ENCODE measurements at regions not wholly inside any gene's neighbourhood (a gene's known extent, or its start where the extent isn't known, plus 50 kb on each side); places are given as distances from the start of the nearest gene placed in this dataset.

- ATAC-seq = no peak
- TF ChIP-seq, protein P1, sequence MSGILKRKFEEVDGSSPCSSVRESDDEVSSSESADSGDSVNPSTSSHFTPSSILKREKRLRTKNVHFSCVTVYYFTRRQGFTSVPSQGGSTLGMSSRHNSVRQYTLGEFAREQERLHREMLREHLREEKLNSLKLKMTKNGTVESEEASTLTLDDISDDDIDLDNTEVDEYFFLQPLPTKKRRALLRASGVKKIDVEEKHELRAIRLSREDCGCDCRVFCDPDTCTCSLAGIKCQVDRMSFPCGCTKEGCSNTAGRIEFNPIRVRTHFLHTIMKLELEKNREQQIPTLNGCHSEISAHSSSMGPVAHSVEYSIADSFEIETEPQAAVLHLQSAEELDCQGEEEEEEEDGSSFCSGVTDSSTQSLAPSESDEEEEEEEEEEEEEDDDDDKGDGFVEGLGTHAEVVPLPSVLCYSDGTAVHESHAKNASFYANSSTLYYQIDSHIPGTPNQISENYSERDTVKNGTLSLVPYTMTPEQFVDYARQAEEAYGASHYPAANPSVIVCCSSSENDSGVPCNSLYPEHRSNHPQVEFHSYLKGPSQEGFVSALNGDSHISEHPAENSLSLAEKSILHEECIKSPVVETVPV (CRISPR knock-in tag; IDR thresholded peaks at IDR 0.05) = no peak
Measured at GRCh38 chr20:40925829-40926510, 102.7 kb upstream of the TOP1 start.

GRCh38 chr20:40926928-40927327 lies 101.7 kb upstream of the TOP1 start:
- no peak for TF ChIP-seq ARNTL (CRISPR knock-in tag; IDR thresholded peaks at IDR 0.05; ENCODE audit: borderline replicate concordance, low read depth)
- no peak for TF ChIP-seq TOX (CRISPR knock-in tag; IDR thresholded peaks at IDR 0.05; ENCODE audit: borderline replicate concordance)
- no peak for TF ChIP-seq CSDC2 (CRISPR knock-in tag; IDR thresholded peaks at IDR 0.05)
- TF ChIP-seq, protein P1 (CRISPR knock-in tag; IDR thresholded peaks at IDR 0.05) = no peak
- TF ChIP-seq ZNF70 (CRISPR knock-in tag; IDR thresholded peaks at IDR 0.05) = no peak
- TF ChIP-seq ZC3H10 (CRISPR knock-in tag; IDR thresholded peaks at IDR 0.05) = no peak
- no peak for TF ChIP-seq TCF4 (CRISPR knock-in tag; IDR thresholded peaks at IDR 0.05; ENCODE audit: borderline replicate concordance)
- no peak for TF ChIP-seq ZFP30 (CRISPR knock-in tag; IDR thresholded peaks at IDR 0.05)
- no peak for TF ChIP-seq PPARA (CRISPR knock-in tag; IDR thresholded peaks at IDR 0.05; ENCODE audit: borderline replicate concordance)
- TF ChIP-seq ISL1 (CRISPR knock-in tag; IDR thresholded peaks at IDR 0.05) = no peak
- no peak for TF ChIP-seq ZNF565 (CRISPR knock-in tag; conservative IDR thresholded peaks at IDR 0.05; ENCODE audit: low read depth)
- TF ChIP-seq, protein P2, sequence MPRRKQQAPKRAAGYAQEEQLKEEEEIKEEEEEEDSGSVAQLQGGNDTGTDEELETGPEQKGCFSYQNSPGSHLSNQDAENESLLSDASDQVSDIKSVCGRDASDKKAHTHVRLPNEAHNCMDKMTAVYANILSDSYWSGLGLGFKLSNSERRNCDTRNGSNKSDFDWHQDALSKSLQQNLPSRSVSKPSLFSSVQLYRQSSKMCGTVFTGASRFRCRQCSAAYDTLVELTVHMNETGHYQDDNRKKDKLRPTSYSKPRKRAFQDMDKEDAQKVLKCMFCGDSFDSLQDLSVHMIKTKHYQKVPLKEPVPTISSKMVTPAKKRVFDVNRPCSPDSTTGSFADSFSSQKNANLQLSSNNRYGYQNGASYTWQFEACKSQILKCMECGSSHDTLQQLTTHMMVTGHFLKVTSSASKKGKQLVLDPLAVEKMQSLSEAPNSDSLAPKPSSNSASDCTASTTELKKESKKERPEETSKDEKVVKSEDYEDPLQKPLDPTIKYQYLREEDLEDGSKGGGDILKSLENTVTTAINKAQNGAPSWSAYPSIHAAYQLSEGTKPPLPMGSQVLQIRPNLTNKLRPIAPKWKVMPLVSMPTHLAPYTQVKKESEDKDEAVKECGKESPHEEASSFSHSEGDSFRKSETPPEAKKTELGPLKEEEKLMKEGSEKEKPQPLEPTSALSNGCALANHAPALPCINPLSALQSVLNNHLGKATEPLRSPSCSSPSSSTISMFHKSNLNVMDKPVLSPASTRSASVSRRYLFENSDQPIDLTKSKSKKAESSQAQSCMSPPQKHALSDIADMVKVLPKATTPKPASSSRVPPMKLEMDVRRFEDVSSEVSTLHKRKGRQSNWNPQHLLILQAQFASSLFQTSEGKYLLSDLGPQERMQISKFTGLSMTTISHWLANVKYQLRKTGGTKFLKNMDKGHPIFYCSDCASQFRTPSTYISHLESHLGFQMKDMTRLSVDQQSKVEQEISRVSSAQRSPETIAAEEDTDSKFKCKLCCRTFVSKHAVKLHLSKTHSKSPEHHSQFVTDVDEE (CRISPR knock-in tag; IDR thresholded peaks at IDR 0.05) = no peak
- TF ChIP-seq GLIS3 (CRISPR knock-in tag; IDR thresholded peaks at IDR 0.05) = no peak
- TF ChIP-seq ZNF8 (CRISPR knock-in tag; IDR thresholded peaks at IDR 0.05) = no peak
- TF ChIP-seq, protein P3, sequence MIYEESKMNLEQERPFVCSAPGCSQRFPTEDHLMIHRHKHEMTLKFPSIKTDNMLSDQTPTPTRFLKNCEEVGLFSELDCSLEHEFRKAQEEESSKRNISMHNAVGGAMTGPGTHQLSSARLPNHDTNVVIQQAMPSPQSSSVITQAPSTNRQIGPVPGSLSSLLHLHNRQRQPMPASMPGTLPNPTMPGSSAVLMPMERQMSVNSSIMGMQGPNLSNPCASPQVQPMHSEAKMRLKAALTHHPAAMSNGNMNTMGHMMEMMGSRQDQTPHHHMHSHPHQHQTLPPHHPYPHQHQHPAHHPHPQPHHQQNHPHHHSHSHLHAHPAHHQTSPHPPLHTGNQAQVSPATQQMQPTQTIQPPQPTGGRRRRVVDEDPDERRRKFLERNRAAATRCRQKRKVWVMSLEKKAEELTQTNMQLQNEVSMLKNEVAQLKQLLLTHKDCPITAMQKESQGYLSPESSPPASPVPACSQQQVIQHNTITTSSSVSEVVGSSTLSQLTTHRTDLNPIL (CRISPR knock-in tag; IDR thresholded peaks at IDR 0.05; ENCODE audit: low read depth) = no peak
- no peak for TF ChIP-seq OSR1 (CRISPR knock-in tag; IDR thresholded peaks at IDR 0.05)
- TF ChIP-seq, protein P4, sequence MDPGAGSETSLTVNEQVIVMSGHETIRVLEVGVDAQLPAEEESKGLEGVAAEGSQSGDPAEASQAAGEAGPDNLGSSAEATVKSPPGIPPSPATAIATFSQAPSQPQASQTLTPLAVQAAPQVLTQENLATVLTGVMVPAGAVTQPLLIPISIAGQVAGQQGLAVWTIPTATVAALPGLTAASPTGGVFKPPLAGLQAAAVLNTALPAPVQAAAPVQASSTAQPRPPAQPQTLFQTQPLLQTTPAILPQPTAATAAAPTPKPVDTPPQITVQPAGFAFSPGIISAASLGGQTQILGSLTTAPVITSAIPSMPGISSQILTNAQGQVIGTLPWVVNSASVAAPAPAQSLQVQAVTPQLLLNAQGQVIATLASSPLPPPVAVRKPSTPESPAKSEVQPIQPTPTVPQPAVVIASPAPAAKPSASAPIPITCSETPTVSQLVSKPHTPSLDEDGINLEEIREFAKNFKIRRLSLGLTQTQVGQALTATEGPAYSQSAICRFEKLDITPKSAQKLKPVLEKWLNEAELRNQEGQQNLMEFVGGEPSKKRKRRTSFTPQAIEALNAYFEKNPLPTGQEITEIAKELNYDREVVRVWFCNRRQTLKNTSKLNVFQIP (CRISPR knock-in tag; IDR thresholded peaks at IDR 0.05; ENCODE audit: borderline replicate concordance, low read depth) = no peak
- no peak for ATAC-seq

DNA sequence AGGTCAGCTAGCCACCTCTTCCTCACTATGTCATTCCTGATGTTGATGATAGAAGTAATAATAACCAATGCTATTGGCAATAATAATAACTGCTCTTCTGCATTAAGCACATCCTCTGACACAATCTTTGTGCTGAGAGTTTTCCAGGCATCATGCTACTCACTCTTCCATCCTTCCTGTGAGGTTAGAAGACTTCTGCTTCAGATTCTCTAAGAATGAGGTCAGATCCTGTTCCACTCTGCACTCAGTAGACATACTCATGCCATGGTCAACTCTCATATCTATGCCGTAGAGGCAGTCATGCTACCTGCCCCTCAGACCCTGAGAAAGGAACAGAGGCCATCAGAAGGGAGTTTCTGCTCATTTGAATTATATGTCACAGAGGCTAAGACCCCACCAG lies 98.1 kb upstream of the TOP1 start:
- ATAC-seq = no peak

DNA sequence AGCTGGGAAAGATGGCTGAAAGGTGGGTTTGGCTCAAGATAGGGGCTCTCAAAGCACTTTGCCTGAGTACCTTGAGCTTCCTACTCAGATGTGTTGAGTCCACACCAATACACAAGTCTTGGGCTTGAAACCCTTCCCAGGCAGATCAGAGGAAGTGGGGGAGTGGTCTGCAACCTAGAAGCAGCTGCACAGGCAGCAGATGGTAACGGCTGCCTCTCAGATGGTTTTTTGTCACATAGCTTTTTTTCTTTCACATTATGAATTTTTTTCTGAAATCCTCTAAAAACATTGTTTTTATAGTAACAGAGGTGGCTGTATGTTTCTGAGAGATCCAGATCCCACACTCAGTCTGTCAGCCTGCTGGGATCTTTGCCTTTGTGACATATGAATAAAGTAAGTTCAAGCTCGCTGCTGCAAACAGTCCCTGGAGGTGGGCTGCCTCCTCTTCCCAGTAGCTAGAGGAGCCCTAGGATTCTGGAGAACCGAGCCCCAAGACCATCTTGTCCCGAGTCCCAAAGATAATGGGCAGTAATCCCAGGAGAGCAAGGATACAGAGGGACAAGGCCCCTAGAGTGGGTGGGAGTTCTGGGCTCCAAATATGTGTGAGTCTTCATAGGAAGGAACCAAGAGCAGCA lies 97.1 kb upstream of the TOP1 start:
- no peak for ATAC-seq
- TF ChIP-seq ARNTL (CRISPR knock-in tag; IDR thresholded peaks at IDR 0.05; ENCODE audit: borderline replicate concordance, low read depth) (no peak), TCF4 (CRISPR knock-in tag; IDR thresholded peaks at IDR 0.05; ENCODE audit: borderline replicate concordance) (no peak), ZC3H10 (CRISPR knock-in tag; IDR thresholded peaks at IDR 0.05) (no peak), RARB (CRISPR knock-in tag; IDR thresholded peaks at IDR 0.05) (no peak), ESRRG (CRISPR knock-in tag; IDR thresholded peaks at IDR 0.05) (no peak), OSR1 (CRISPR knock-in tag; IDR thresholded peaks at IDR 0.05) (no peak), CSDC2 (CRISPR knock-in tag; IDR thresholded peaks at IDR 0.05) (no peak), ZFP30 (CRISPR knock-in tag; IDR thresholded peaks at IDR 0.05) (no peak), ZFP3 (CRISPR knock-in tag; IDR thresholded peaks at IDR 0.05) (no peak), BACH2 (CRISPR knock-in tag; IDR thresholded peaks at IDR 0.05; ENCODE audit: borderline replicate concordance) (no peak), ZNF8 (CRISPR knock-in tag; IDR thresholded peaks at IDR 0.05) (no peak), GLIS3 (CRISPR knock-in tag; IDR thresholded peaks at IDR 0.05) (no peak)
- TF ChIP-seq, protein P1 (CRISPR knock-in tag; IDR thresholded peaks at IDR 0.05) = no peak
- TF ChIP-seq, protein P4 (CRISPR knock-in tag; IDR thresholded peaks at IDR 0.05; ENCODE audit: borderline replicate concordance, low read depth) = no peak

More for the DNA sequence above, 98.1 kb upstream of the TOP1 start:
- no peak for TF ChIP-seq ZFP30 (CRISPR knock-in tag; IDR thresholded peaks at IDR 0.05)
- TF ChIP-seq OSR1 (CRISPR knock-in tag; IDR thresholded peaks at IDR 0.05) = no peak
